HG02840 (cell line): ENCODE measurements at regions not wholly inside any gene's neighbourhood (a gene's known extent, or its start where the extent isn't known, plus 50 kb on each side); places are given as distances from the start of the nearest gene placed in this dataset.

ENCODE experiments used
- ATAC-seq: cut with Tn5 transposase; IDR thresholded peaks from one replicate; pipeline ENCODE4 v1.9.1; 2021; ENCODE audit warnings: mild to moderate bottlenecking, moderate library complexity, moderate number of reproducible peaks; ENCODE audit not compliant: unreplicated experiment, low FRiP score

GRCh38 chr4:186885289-186885688, 161.6 kb upstream of the FAT1 start:
- ATAC-seq = no peak

- no peak for ATAC-seq
Observed at GRCh38 chr4:186886759-186887158, 163.1 kb upstream of the FAT1 start.

DNA sequence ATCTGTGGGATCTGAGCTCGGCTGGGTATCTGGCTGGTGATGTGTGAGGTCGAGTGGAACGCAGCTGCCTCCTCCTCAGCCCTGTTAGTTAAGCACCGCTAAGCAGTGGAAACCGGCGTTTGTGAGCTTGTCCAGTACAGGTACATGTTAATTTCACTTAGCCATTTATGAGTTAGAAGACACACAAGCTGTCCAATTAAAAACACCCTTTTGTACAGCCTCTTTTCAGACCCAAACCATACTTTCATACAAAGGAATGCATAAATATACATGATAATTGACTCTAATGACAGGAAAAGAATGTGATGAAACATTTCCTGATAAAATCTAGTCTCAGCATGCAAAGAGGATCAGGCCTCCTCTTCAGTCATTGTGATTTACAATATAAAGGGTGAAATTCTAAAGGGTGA, 163.6 kb upstream of the FAT1 start:
- ATAC-seq = no peak

GRCh38 chr4:186887752-186888151, 164.1 kb upstream of the FAT1 start:
- no peak for ATAC-seq

DNA sequence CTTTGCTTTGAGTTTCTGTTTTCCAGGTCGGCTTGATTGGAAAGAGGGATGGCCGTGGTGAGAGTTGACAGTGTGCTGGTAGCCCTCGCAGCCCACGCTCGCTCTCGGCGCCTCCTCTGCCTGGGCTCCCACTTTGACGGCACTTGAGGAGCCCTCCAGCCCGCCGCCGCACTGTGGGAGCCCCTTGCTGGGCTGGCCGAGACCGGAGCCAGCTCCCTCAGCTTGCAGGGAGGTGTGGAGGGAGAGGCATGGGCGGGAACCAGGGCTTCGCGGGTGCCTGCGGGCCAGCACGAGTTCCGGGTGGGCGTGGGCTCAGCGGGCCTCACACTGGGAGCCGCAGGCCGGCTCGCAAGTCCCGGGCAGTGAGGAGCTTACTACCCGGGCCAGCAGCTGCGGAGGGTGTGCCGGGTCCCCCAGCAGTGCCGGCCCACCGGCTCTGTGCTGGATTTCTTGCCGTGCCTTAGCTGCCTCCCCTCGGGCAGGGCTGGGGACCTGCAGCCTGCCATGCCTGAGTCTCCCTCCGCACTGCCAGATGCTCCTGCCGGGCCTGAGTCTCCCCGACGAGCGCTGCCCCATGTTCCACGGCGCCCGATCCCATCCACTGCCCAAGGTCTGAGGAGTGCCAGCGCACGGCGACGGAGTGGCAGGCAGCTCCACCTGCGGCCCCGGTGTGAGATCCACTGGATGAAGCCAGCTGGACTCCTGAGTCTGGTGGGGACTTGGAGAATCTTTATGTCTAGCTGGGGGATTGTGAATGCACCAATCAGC, 166.4 kb upstream of the FAT1 start:
- no peak for ATAC-seq

GRCh38 chr4:186891859-186892486, 168.3 kb upstream of the FAT1 start:
- no peak for ATAC-seq

- ATAC-seq = no peak
Observed at GRCh38 chr4:186898367-186898766, 174.7 kb upstream of the FAT1 start.

GRCh38 chr4:186900232-186900900, 176.7 kb upstream of the FAT1 start:
- no peak for ATAC-seq

GRCh38 chr4:186900984-186901383, 177.3 kb upstream of the FAT1 start:
- ATAC-seq = no peak

GRCh38 chr4:186901850-186902249, 178.2 kb upstream of the FAT1 start:
- no peak for ATAC-seq

GRCh38 chr4:186902361-186902760, 178.7 kb upstream of the FAT1 start:
- no peak for ATAC-seq

DNA sequence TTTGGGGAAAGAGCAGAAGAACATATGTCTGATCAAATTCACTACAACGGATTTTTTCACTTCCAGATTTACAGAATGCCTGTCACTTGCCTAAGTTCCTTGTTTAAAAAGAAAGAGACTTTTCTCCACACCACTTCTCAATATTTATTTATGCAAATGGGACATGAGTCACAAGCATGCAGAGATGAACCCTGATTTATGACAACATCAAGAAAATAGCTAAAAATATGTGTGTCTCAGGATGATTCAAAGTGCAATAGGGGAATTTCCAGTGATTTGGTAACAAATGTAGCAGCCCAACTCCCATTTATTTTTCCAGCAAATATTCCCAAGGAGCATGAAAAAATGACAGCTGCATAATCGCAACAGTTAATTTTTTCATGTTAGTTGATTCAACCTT, 180.4 kb upstream of the FAT1 start:
- no peak for ATAC-seq

DNA sequence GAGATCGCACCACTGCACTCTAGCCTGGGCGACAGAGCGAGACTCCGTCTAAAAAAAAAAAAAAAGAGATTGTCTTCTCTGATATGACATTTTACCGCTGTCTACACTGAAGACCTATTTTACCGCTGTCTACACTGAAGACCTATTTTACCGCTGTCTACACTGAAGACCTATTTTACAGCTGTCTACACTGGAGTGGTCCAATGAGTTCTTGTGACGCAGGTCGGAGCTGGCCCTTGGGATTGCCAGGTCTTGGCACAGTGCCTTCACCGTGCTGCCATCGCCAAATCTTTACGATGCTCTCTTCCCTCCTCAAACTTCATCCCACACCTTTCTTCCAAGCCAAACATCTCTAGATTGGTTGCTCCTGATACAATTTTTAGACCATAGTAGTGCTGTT, 183.1 kb upstream of the FAT1 start:
- no peak for ATAC-seq

DNA sequence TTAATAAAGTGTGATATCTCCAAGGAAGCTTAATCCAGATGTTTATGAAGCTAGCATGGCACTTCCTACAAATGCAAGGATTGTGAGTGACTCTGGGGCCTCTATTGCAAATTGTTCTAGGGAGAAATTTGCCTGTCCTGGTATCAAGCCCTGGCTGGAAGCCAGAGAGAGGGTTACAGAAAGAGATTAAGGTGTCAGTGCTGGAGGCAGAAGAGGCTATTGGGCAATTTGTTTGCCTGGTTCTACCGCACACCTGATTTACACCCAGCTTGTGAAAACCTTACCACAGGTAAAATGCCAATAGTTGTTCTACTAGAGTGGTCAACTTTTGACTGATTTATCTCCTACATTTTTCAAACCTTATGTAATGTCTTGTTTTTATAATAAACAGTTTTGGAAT, 186.7 kb upstream of the FAT1 start:
- ATAC-seq = no peak

GRCh38 chr4:186912606-186913005, 188.9 kb upstream of the FAT1 start:
- no peak for ATAC-seq

DNA sequence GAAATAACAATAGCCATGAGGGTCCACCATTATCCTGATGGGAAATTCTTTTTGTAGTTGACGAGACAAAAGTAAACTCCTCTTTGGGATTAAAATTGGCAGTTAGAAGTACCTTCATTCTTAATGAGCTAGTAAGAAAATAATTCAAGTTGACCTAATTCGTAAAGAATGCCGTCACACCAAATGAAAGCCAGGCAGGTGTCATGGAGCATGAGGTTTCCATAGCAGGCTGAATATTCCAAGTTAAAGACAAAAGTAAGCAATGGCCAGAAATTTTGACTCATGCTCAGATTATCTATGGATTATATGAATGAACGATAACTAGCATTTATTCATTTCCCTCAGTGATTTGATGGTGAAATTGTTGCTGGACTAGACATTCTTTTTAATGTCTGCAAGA, 192.2 kb upstream of the FAT1 start:
- ATAC-seq = no peak

DNA sequence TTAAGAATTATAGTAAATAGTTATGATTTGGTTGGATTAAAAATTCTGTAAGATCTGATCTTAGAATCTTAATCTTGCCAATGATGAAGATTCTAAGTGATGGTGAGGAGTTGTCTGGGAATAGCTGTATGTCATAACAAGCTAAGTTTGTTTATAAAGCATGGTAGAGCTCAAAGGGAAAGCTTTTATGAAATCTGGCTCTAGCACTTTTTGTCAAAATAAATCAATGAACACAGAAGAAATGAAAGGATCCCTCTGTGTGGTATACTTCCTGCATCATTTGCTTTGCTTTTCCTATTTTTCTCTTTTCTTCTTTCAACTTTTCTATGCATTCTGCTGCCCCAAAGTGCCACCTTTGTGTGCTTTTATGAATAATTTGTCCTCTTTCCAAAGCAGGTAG, 193.5 kb upstream of the FAT1 start:
- ATAC-seq = no peak

- ATAC-seq = no peak
Observed at GRCh38 chr4:186918466-186918865, 194.8 kb upstream of the FAT1 start.

- ATAC-seq = no peak
Observed at GRCh38 chr4:186919340-186919739, 195.7 kb upstream of the FAT1 start.

DNA sequence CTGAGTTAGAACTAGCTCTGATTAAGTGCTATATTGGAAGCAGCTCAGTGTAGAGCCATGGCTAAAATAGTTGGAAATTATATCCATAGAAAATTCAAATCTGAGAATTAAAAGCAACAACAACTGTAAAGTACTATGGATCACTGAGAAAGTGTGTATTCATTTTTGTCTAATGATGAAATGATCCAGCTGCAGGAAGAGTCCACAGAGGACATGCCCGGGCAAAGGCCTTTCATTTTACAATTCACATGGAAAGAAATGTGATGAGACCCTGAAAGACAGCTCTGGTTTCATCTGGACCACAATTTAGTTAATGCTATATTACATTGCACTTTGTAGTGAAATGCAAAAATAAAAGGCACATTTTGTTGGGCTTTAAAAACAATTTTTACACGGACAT, 196.8 kb upstream of the FAT1 start:
- ATAC-seq = no peak

DNA sequence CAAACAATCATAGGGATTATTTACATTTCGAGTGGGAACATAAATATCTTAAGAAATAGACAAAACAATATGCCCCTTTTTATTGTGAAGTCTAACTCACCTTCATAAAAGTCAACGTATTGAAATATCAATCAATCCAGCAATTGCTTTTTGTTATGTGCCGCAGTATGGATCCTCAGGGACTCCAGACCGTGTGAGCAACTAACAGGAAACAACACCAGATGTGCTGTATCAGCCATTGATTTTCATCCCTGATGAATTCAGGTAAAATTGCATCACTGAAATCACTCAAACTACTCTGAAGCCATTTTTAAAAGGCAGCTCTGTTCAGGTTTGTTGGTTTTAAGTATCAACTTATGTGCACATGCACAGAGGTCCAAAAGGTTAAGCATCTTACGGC, 197.3 kb upstream of the FAT1 start:
- ATAC-seq = no peak

GRCh38 chr4:186924723-186925122, 201.1 kb upstream of the FAT1 start:
- ATAC-seq = no peak
